CD4-positive, alpha-beta T cell treated with Interleukin-10 for 1 hour (primary cell): ENCODE measurements at regions not wholly inside any gene's neighbourhood (a gene's known extent, or its start where the extent isn't known, plus 50 kb on each side); places are given as distances from the start of the nearest gene placed in this dataset.
"Not testable (repeated sequence)": the region's sequence is repeated elsewhere in the genome, so short reads cannot be mapped to it uniquely, and the experiment has no call there.

ENCODE experiments used
- DNase-seq: peaks from one replicate; pipeline ENCODE4 v3.0.0-alpha.2; 2020

- DNase-seq = no peak
These were observed 543.7 kb upstream of the SGCD start for GRCh38 chr5:155783246-155783645.

- DNase-seq = no peak
These were observed 543.2 kb upstream of the SGCD start for GRCh38 chr5:155783791-155784190.

GRCh38 chr5:155786108-155786507 lies 540.9 kb upstream of the SGCD start:
- DNase-seq = no peak

GRCh38 chr5:155792873-155793272 lies 534.1 kb upstream of the SGCD start:
- no peak for DNase-seq

GRCh38 chr5:155794795-155795194 lies 532.2 kb upstream of the SGCD start:
- no peak for DNase-seq

GRCh38 chr5:155799308-155799707 lies 527.7 kb upstream of the SGCD start:
- DNase-seq = no peak

GRCh38 chr5:155807884-155808576 lies 518.9 kb upstream of the SGCD start:
- no peak for DNase-seq

GRCh38 chr5:155815248-155815647 lies 511.7 kb upstream of the SGCD start:
- no peak for DNase-seq

GRCh38 chr5:155822177-155822576 lies 504.8 kb upstream of the SGCD start:
- DNase-seq = no peak

GRCh38 chr5:155826611-155827507 lies 500.1 kb upstream of the SGCD start:
- no peak for DNase-seq

- not testable (repeated sequence) for DNase-seq
These were observed 499.5 kb upstream of the SGCD start for GRCh38 chr5:155827508-155827815.

GRCh38 chr5:155827949-155828348 lies 499.0 kb upstream of the SGCD start:
- no peak for DNase-seq

GRCh38 chr5:155831491-155831890 lies 495.5 kb upstream of the SGCD start:
- no peak for DNase-seq

GRCh38 chr5:155833287-155833686 lies 493.7 kb upstream of the SGCD start:
- DNase-seq = no peak

- DNase-seq = peak; percentile 14
These were observed 492.5 kb upstream of the SGCD start for GRCh38 chr5:155834271-155834975.

GRCh38 chr5:155836089-155836803 lies 490.7 kb upstream of the SGCD start:
- no peak for DNase-seq

- DNase-seq = no peak
These were observed 488.6 kb upstream of the SGCD start for GRCh38 chr5:155838394-155838793.

- no peak for DNase-seq
These were observed 487.5 kb upstream of the SGCD start for GRCh38 chr5:155839251-155840037.

- no peak for DNase-seq
These were observed 482.4 kb upstream of the SGCD start for GRCh38 chr5:155844542-155844941.

GRCh38 chr5:155850370-155850769 lies 476.6 kb upstream of the SGCD start:
- no peak for DNase-seq

- DNase-seq = no peak
These were observed 460.0 kb upstream of the SGCD start for GRCh38 chr5:155866971-155867370.

- no peak for DNase-seq
These were observed 459.4 kb upstream of the SGCD start for GRCh38 chr5:155867522-155868088.
